ENCODE measurements at regions not wholly inside any gene's neighbourhood (a gene's known extent, or its start where the extent isn't known, plus 50 kb on each side); places are given as distances from the start of the nearest gene placed in this dataset.
"Not testable (repeated sequence)": the region's sequence is repeated elsewhere in the genome, so short reads cannot be mapped to it uniquely, and the experiment has no call there.

DNA sequence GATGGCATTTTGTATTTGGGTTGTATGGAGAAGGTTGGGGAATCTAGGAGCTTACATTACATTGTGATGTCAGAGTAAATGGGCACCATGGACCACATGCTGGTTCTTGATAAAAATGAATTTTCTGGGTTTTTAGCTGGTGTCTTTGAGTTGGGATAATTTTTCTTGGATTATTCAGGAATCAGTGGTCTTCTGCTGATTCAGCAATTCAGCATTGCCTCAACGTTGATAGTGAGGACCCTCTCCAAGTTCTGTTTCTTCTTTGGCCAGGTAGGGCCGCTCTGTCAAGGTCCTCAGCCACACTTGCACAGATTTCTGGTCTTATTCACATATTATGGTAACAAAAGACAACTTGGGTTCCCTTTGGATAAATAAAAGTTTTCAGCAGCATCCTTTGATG lies 312.0 kb upstream of the TPK1 start:
- no peak for DNase-seq (ENCODE audit: low read depth in 1 of 2, low spot score in 1 of 2)

DNA sequence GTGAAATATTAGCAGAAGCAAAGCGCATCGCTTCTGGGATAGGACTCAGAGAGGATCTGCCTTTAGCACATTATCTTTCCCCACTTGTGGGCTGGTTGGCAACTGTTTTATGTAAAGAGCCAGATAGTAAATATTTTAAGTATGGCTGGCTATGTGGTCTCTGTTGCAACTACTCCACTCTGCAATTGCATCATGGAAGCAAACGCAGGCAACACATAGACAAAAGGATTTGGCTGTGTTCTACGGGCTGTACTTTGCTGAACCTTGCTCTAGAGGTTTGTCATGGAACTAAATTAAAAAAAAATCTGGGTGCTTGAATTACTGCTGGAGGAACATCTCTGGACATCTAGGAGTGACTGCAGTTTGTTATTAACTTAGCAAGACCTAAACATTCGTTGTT lies 307.8 kb upstream of the TPK1 start:
- DNase-seq (ENCODE audit: low read depth in 1 of 2, low spot score in 1 of 2): no peak

DNA sequence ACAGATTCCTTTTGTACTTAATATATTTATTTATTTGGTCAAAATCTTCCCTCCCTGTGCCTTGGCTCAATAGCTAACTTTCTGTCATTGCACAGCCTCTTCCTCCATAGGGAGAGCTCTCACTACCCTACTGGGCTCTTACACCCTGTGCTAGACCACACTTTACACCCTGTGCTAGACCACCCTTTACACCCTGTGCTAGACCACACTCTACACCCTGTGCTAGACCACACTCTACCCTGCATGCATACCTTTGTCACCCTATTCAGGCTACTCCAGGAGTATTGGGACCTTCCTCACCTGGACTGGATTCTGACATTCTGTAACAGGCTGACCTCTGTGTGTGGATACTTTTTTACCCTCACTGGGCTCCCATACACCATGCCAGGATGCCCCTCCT lies 298.5 kb upstream of the TPK1 start:
- no peak for DNase-seq (ENCODE audit: low read depth in 1 of 2, low spot score in 1 of 2)

DNA sequence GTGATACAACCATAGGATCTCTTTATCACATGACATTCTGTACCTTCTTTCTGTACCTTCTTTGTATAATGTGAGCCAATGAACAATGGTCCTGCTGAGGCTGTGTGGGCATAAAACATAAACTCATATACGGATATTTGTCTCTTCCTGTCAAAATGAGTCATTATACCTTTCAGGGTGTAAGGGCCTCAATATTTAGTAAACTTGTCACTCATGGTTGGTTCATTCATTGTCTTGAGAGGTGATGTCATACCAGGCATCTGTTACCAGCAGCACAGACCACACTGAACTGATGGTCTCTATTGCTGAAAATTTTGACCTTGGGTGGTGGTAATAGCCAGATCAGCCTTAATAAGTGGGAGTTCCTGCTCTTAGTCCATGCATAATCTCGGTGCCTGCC lies 287.6 kb upstream of the TPK1 start:
- DNase-seq (ENCODE audit: low read depth in 1 of 2, low spot score in 1 of 2): no peak

DNA sequence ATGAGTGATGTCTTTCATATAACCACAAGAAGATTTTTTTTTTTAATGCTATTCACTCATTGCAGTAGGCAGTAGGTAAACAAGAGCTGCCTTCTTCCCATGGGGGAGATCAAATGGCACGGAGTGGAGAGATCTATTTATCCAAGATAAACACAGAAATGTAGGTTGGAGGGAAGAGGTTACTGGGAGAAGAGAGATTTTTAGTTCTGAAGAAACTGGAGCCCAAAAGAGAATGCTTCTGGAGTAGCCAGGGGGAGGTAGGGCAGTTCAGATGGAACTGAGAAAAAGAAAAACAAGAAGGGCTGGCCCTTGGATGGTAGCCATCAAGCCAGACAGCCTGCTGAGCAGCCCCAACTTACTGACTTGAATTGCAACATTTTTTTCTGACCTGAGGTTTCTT lies 270.1 kb upstream of the TPK1 start:
- no peak for DNase-seq (ENCODE audit: low read depth in 1 of 2, low spot score in 1 of 2)

DNA sequence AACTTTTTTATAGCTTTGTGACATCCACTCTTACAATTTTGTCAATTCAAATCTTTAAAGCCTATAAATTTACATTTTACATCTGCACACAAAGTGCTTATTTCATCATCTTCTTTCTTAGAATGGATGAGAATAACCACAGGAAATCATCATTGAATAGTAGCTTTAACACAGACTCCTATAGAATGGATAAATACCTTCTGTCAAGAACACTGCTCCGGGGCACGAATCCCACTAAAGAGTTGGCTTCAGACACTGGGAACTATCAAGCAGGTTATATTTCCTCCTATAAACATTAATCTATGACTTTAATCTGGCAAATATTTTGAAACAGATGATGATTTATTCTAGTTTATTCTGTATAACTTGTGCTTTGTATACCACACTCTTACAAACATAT lies 269.7 kb upstream of the TPK1 start:
- DNase-seq (ENCODE audit: low read depth in 1 of 2, low spot score in 1 of 2): no peak

DNA sequence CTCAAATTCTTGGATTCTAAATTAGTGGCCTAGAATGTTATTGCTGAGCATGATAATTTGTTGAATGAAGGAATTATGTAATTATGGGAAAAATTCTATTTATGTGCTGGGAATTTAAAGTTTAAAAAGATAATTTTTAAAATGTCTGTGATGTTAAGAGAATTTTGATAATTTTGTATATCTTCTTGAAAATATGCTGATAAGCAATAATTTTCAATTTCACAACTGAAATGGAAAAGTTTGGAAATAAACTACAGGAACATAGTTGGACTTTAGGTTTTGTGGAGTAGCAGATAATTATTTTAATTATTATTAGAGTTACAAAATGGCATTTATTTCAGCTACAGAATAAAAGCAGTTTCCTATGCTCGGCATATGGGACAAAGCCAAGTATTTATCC lies 268.5 kb upstream of the TPK1 start:
- DNase-seq (ENCODE audit: low read depth in 1 of 2, low spot score in 1 of 2): no peak

DNA sequence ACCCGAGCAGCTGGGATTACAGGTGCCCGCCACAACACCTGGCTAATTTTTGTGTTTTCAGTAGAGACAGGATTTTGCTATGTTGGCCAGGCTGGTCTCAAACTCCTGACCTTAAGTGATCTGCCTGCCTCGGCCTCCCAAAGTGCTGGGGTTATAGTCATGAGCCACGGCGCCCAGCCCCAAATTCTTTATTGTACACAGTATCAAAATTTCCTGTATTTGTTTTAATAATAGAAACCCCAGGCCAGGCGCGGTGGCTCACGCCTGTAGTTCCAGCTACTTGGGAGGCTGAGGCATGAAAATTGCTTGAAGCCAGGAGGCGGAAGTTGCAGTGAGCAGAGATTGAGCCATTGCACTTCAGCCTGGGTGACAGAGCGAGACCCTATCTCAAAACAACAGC lies 266.3 kb upstream of the TPK1 start:
- not testable (repeated sequence) for DNase-seq (ENCODE audit: low read depth in 1 of 2, low spot score in 1 of 2)

DNA sequence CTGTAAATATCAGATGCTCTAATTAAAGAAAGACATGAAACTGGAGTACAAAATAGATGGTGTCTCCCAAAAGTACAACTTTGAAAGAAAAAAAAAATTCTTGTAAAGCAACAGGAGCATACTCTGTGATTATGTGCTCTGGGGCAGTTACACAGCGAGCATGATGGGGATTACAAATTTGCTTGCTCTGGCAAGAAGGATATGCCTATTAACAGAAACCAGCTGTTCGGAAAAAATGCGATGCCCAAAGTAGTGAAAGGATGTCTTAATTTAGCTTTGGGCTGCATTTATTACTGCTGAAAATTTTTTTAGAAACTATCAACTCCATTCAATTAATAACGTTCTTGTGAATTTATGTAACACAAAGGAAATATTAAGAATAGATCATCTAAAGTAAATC lies 256.9 kb upstream of the TPK1 start:
- DNase-seq (ENCODE audit: low read depth in 1 of 2, low spot score in 1 of 2): no peak

DNA sequence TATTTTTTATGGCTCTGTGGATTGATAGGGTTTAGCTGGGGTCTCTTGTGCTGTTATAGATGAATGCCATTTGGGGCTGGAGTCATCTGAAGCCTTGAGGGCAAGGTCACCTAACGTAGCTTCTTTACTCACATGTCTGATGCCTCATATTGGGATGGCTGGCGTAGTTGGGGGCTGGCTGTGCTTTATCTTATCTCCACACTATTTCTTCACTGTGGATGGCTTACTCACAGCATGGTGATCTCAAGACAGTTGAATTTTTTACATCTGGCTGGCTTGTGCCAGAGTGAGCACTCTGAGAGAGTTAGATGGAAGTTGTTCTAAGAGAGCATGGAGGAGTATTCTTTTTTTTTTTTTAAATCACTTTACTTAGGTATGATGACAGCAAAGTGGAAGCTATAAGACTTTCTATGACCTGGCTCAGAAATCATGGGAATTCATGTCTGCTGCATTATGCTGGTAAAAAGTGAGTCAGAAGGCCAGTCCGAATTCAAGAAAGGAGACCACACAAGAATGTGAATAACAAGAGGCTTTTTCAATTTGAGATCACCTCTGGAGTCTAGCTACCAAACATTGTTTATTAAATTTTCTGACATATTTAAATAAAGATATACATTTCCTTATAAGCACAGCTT lies 252.4 kb upstream of the TPK1 start:
- DNase-seq (ENCODE audit: low read depth in 1 of 2, low spot score in 1 of 2): no peak

DNA sequence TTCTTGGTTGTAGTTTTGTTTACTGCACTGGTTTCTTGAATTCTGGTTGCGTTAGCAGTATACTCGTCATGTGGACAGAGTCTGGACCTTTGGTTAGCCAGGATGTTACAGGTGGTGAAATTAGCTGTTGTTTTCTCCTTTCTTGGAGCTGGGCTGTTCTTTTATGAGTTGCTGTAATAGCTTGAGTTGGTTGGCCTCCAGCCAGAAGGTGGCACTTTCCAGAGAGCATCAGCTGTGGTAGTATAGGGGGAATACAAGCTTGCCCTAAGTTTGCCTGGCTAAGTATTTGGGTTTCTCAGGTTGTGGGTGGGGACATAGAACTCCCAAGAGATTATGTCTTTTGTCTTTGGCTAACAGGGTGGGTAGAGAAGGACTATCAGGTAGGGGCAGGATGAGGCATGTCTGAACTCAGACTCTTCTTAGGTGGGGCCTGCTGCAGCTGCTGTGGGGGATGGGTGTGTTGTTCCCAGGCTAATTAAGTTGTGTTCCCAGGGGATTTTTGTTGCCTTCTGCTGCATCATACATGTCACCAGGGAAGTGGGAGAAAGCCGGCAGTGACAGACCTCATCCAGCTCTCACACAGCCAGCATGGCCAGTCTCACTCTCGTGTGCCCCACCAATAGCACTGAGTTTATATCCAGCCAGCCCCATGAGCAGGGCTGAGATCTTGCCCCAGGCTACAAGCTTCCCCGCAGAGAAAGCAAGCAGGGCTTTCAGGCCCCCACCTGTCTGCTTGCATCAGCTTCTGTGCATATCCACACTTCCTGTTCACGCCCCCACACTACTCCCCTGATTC lies 246.7 kb upstream of the TPK1 start:
- no peak for DNase-seq (ENCODE audit: low read depth in 1 of 2, low spot score in 1 of 2)

DNA sequence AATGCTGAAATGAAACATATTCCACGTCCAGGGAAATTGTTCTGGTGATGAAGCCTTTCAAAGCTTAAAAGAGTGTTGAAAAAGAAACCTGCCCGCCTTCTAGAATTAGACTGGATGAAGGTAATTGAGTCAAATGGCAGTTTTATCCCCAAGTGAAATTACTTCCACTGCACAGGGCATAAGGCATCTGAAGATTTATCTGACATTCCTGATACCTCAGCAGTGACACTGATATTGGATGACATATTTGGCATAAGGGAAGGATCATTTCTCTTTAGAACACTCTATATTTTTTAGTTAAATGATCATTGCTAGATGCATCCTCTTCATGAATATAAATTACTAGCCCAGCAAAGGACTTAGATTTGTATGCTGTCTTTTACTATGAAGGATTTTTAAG lies 229.6 kb upstream of the TPK1 start:
- no peak for DNase-seq (ENCODE audit: low read depth in 1 of 2, low spot score in 1 of 2)

DNA sequence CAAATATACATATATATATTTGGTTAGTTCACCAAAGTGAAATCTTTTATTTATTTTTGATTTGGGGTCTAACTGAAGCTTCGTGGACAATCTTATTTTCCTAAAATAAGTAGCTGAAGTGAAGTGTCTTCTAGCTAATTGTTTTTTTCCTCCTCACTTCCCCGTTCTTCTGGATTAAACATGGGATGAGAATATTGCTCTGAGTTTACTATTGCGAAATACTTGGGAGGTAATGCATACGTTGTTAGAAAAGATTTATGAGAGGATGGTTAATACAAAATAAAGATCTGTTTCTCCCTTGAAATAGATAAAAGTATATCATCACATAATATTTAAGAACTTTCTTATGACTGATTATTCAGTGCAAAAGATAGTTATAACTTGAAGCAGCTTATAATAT lies 228.3 kb upstream of the TPK1 start:
- DNase-seq (ENCODE audit: low read depth in 1 of 2, low spot score in 1 of 2): no peak

DNA sequence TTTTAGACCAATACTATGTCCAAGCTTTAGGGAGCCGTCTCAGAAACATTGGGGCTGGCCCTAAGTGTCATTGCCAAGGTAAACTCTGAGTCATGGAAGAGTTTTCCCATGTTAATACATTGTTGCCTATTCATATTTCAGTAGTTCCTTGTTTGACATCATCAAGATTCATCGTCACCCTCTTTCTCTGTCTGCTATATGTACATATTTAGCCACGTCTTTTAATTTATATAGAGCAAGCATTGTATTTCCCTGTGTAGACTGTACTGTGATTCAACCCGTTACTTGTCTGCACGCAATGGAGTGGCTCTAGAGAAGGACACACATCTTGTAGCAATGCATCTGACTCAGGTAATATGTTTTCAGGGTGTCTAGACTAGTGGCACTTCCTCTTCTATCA lies 217.9 kb upstream of the TPK1 start:
- DNase-seq (ENCODE audit: low read depth in 1 of 2, low spot score in 1 of 2): no peak

DNA sequence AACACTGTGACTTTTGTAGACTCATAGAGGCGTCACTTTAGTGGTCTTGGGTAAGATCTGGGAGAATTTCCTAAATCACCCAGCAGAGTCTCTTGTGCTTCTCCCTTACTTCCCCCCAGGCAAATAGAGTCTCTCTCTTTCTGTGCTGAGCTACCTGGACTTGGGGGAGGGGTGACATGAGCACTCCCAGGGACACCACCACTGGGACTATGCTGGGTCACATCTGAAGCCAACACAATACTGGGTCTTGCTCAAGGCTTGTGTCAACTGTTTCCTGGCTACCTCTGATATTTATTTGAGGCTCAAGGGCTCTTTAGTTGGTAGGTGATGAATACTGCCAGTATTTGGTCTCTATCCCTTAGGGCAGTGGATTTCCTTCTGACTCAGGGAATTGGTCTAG lies 214.6 kb upstream of the TPK1 start:
- no peak for DNase-seq (ENCODE audit: low read depth in 1 of 2, low spot score in 1 of 2)

DNA sequence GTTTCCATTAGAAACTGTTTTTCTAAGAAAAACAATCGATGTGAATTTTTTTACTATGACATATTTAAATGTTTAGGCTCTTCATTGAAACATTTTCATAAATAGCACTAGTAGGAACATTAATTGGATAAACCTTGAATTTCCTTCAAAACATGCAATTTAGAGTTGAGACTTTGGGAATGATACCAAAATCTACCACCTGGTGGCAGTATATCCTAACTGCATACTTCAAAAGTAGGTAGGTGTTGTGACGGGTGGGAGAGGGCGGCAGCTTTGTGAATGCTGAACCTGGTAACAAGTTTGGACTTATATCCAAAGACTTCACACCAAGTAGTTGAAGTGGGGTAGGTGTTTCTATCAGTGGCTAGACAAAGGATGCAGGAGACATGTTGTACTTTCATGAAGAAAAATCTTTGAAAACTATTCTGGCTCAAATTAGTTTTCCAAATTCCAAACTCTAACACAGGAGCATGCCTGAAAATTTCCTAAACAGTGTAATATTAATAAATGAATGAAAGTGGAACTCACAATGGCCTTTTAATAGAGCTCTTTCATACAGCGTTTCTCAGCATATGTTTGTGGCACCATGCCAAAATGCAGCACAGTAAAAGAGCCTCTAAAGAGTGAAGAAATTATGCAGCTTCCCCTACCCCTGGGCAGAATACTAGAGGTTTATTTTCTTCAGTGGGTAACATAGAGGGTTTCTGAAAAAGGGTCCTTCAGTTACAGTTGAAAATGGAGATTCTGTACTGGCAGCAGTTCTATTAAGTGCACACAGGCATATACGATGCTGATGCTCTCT lies 201.0 kb upstream of the TPK1 start:
- DNase-seq (ENCODE audit: low read depth in 1 of 2, low spot score in 1 of 2): peak in 1 of 2 donors; percentile 36

DNA sequence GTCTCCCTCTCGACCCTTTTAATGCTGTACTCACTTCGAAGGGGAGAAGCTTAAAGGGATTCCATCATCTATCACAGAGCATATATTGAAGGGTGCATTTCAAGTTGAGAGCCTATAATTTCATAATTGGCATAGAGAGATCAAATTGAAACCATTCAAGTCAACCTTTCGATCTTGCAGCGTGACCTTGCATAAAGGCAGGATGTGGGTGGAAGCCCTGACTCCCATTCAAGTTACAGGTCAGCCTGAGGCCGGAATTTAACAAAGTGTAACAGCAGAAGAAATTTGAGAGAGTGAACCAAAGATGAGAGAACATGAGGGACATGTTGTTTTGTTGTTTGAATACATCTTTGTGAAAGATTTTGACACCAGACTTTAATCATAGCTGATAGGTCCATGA lies 195.3 kb upstream of the TPK1 start:
- no peak for DNase-seq (ENCODE audit: low read depth in 1 of 2, low spot score in 1 of 2)

DNA sequence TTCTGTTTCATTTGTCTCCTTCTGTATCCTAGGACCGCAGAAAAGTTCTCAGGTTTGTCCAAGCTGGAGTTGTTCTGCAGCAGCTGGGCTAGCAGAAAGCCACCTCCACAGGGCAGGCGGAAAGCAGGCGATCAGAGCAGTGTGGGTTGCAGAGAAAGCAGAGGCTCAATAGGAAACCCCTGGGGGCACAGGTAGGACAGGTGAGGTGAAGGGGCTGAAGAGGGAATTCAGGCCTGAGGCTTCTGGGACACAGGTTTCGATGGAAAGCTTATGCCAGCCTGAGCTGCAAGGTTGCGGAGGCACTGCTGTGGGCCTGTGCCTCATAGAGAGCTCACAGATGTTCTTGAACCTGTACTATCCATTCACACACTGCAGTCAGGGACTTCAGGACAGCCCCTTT lies 194.9 kb upstream of the TPK1 start:
- no peak for DNase-seq (ENCODE audit: low read depth in 1 of 2, low spot score in 1 of 2)

DNA sequence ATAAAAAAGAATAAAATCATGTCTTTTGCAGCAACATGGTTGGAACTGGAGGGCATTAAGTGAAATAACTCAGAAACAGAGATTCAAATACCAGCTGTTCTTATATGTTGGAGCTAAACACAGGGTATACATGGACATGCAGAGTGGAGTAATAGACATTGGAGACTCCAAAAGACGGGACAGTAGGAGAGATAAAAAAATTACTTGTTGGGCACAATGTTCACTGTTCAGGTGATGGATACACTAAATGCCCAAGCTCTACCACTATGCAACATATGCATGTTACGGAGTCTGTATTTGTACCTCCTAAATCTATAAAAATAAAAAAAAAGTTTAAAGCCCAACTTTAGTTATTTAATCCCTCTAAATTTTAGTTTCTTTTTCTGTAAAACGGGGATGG lies 184.6 kb upstream of the TPK1 start:
- DNase-seq (ENCODE audit: low read depth in 1 of 2, low spot score in 1 of 2): no peak

DNA sequence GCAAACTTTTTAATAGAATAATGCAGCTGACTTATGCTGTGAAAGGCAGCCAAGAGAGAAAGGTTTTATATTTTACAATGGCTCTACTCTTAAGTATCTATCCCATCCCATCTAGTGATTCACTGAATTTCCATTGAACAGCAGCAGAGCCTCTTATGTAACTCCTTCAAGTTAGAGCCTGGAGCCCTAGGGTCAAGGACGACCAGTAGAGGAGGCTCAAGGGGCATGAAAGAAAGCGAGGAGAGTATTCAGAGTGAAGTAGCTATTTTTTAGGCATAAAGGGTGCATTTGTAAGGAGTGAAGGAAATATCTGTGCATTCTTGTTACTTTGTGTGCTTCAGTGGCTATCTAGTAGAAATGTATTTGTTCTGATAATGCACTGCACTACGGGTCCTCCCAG lies 180.2 kb upstream of the TPK1 start:
- no peak for DNase-seq (ENCODE audit: low read depth in 1 of 2, low spot score in 1 of 2)

DNA sequence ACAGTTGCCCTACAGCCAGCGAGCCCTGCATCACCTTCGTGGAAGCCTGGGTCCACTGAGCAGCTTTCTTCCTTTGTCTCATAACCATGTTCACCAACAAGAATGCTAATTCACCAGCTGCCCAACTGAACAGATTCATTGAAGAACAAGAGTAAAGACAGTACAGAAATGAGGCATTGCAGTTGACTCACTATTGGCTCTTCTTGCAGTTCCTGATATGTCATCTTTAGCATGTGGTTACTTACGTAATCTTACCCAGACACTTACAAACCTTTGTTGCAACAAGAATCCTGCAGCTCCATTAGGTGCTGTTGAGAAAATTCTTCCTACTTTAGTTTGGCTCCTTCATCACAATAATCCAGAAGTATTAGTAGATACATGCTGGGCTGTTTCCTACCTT lies 174.0 kb upstream of the TPK1 start:
- DNase-seq (ENCODE audit: low read depth in 1 of 2, low spot score in 1 of 2): no peak

DNA sequence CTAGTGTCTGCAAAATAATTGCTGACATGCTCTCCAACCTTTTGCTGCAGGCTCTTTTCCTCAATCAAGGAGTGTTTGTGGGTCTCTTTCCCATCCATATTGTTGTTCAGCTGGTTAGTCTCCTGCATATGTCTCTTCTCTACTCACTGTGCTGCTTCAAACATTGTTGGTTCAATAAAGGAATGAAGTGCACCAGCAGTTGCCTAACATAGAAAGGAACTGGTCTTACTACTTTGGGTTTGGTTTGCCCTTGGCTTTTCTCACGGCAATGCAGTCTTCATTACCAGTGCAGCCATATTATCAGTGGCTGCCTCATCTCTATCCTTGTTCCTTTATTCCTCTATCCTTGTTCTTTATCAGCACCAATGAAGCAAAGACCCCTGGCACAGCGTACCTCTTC lies 169.7 kb upstream of the TPK1 start:
- no peak for DNase-seq (ENCODE audit: low read depth in 1 of 2, low spot score in 1 of 2)

All from activated CD4-positive, alpha-beta T cell treated with anti-CD3 and anti-CD28 coated beads, Interleukin-2, amount 50 U/mL, for 24 hours (primary cell).